CD4-positive, CD25-positive, alpha-beta regulatory T cell (primary cell): ENCODE measurements at regions not wholly inside any gene's neighbourhood (a gene's known extent, or its start where the extent isn't known, plus 50 kb on each side); places are given as distances from the start of the nearest gene placed in this dataset.

Experiments used
- ATAC-seq, 2 donors: fragments of 150-1000 bp; cut with Tn5 transposase; one replicate each; pipeline ENCODE4 v1.10.0; 2021; ENCODE audit warnings: low read depth in 2 of 2, moderate number of reproducible peaks in 2 of 2, moderate library complexity in 1 of 2
- DNase-seq, 3 donors: peaks; one replicate each; pipeline versions ENCODE4 v3.0.0 to v3.0.0-alpha.2; 2012 to 2022; ENCODE audit warnings: mixed read lengths in 1 of 3
- H3K27ac ChIP-seq: one replicate; pipeline ENCODE4 v1.7.0; 2013; ENCODE audit warnings: mild to moderate bottlenecking, low read length; ENCODE audit not compliant: insufficient read depth, poor library complexity, severe bottlenecking
- H3K27me3 ChIP-seq: one replicate; pipeline ENCODE4 v1.7.0; 2013; ENCODE audit warnings: low read length; ENCODE audit not compliant: control insufficient read depth, insufficient read depth
- H3K36me3 ChIP-seq: one replicate; pipeline ENCODE4 v1.7.0; 2013; ENCODE audit warnings: mild to moderate bottlenecking, low read length, moderate library complexity; ENCODE audit not compliant: control insufficient read depth, insufficient read depth
- H3K4me1 ChIP-seq: 2 replicates; pipeline ENCODE4 v1.7.0; 2013; ENCODE audit warnings: mild to moderate bottlenecking, low read length; ENCODE audit not compliant: insufficient read depth, control insufficient read depth, poor library complexity, severe bottlenecking
- H3K4me3 ChIP-seq: one replicate; pipeline ENCODE4 v1.7.0; 2013; ENCODE audit warnings: low read depth, mild to moderate bottlenecking, low read length, moderate library complexity
- H3K9me3 ChIP-seq, 2 experiments: 1 replicate in 1 of 2; 2 replicates in 1 of 2; pipeline ENCODE4 v1.7.0; 2013; ENCODE audit warnings: low read length in 2 of 2, mild to moderate bottlenecking in 1 of 2, moderate library complexity in 1 of 2; ENCODE audit not compliant: control insufficient read depth in 2 of 2
- H3K27ac Mint-ChIP-seq, 3 donors: one replicate each; pipeline ENCODE4 v1.8.0; 2020 to 2022; ENCODE audit warnings: mild to moderate bottlenecking in 3 of 3, mixed read lengths in 3 of 3, moderate library complexity in 2 of 3
- H3K27me3 Mint-ChIP-seq: one replicate; pipeline ENCODE4 v1.8.0; 2022; ENCODE audit warnings: mild to moderate bottlenecking, mixed read lengths
- H3K36me3 Mint-ChIP-seq: one replicate; pipeline ENCODE4 v1.8.0; 2020; ENCODE audit warnings: mixed read lengths
- H3K4me1 Mint-ChIP-seq, 4 donors: one replicate each; pipeline ENCODE4 v1.8.0; 2020 to 2022; ENCODE audit warnings: mixed read lengths in 4 of 4, mild to moderate bottlenecking in 1 of 4
- H3K4me3 Mint-ChIP-seq, 4 donors: one replicate each; pipeline ENCODE4 v1.8.0; 2020 to 2022; ENCODE audit warnings: mild to moderate bottlenecking in 4 of 4, mixed read lengths in 4 of 4, moderate library complexity in 3 of 4
- H3K9me3 Mint-ChIP-seq, 7 donors: one replicate each; pipeline ENCODE4 v1.8.0; 2020 to 2022; ENCODE audit warnings: mixed read lengths in 7 of 7, mild to moderate bottlenecking in 3 of 7, moderate library complexity in 2 of 7

GRCh38 chr5:39898731-39899130 is 474.0 kb upstream of the DAB2 start:
- Mint-ChIP-seq H3K27me3 (no peaks in the 10 kb centered on the region), H3K9me3 (peaks cover 0 to 2% (median 0%) of the 10 kb centered on the region in 7 donors), H3K27ac (no peak overlapping the region), H3K4me1 (no peaks in the 10 kb centered on the region), H3K4me3 (no peak overlapping the region), H3K36me3 (no peaks in the 10 kb centered on the region)
- DNase-seq: no peak
- H3K27ac ChIP-seq: no peak overlapping the region
- H3K4me1 ChIP-seq: no peaks in the 10 kb centered on the region
- peaks cover 4% of the 10 kb centered on the region for H3K27me3 ChIP-seq
- no peaks in the 10 kb centered on the region for H3K9me3 ChIP-seq
- no peak overlapping the region for H3K4me3 ChIP-seq
- ATAC-seq: no peak
- H3K36me3 ChIP-seq: no peaks in the 10 kb centered on the region

- H3K9me3 ChIP-seq: no peaks in the 10 kb centered on the region
- no peak for ATAC-seq
- peaks cover 4% of the 10 kb centered on the region for H3K27me3 ChIP-seq
- H3K4me3 ChIP-seq: no peak overlapping the region
- H3K27ac ChIP-seq: no peak overlapping the region
- peaks cover 4% of the 10 kb centered on the region for H3K27me3 Mint-ChIP-seq
- no peak for DNase-seq
- no peaks in the 10 kb centered on the region for H3K36me3 Mint-ChIP-seq
- no peak overlapping the region for H3K27ac Mint-ChIP-seq
- no peaks in the 10 kb centered on the region for H3K36me3 ChIP-seq
- H3K4me3 Mint-ChIP-seq: no peak overlapping the region
- peaks cover 0 to 2% (median 0%) of the 10 kb centered on the region in 7 donors for H3K9me3 Mint-ChIP-seq
- no peaks in the 10 kb centered on the region for H3K4me1 Mint-ChIP-seq
- no peaks in the 10 kb centered on the region for H3K4me1 ChIP-seq
Measured at GRCh38 chr5:39896706-39897105, 471.9 kb upstream of the DAB2 start.

- no peaks in the 10 kb centered on the region for H3K36me3 ChIP-seq
- Mint-ChIP-seq H3K27ac (no peak overlapping the region), H3K9me3 (peaks cover 0 to 2% (median 0%) of the 10 kb centered on the region in 7 donors), H3K27me3 (peaks cover 4% of the 10 kb centered on the region), H3K36me3 (no peaks in the 10 kb centered on the region), H3K4me1 (no peaks in the 10 kb centered on the region), H3K4me3 (no peak overlapping the region)
- DNase-seq (no peak), ATAC-seq (no peak)
- no peak overlapping the region for H3K4me3 ChIP-seq
- no peaks in the 10 kb centered on the region for H3K9me3 ChIP-seq
- H3K27me3 ChIP-seq: peaks cover 6% of the 10 kb centered on the region
- no peaks in the 10 kb centered on the region for H3K4me1 ChIP-seq
- no peak overlapping the region for H3K27ac ChIP-seq
Measured at GRCh38 chr5:39896104-39896503, 471.3 kb upstream of the DAB2 start.

- Mint-ChIP-seq H3K27ac (no peak overlapping the region), H3K27me3 (peaks cover 8% of the 10 kb centered on the region), H3K9me3 (peaks cover 0 to 2% (median 0%) of the 10 kb centered on the region in 7 donors), H3K4me1 (no peaks in the 10 kb centered on the region), H3K36me3 (no peaks in the 10 kb centered on the region), H3K4me3 (peak overlapping the region in 1 of 4 donors; percentile 67)
- DNase-seq: no peak
- peaks cover 4% of the 10 kb centered on the region for H3K27me3 ChIP-seq
- H3K4me1 ChIP-seq: no peaks in the 10 kb centered on the region
- no peaks in the 10 kb centered on the region for H3K36me3 ChIP-seq
- H3K4me3 ChIP-seq: no peak overlapping the region
- ATAC-seq: no peak
- no peaks in the 10 kb centered on the region for H3K9me3 ChIP-seq
- no peak overlapping the region for H3K27ac ChIP-seq
Measured at GRCh38 chr5:39892708-39893107, 467.9 kb upstream of the DAB2 start.

- no peak overlapping the region for H3K27ac ChIP-seq
- Mint-ChIP-seq H3K4me1 (no peaks in the 10 kb centered on the region), H3K4me3 (no peak overlapping the region), H3K9me3 (peaks cover 0 to 7% (median 0%) of the 10 kb centered on the region in 7 donors), H3K27me3 (peaks cover 8% of the 10 kb centered on the region), H3K36me3 (no peaks in the 10 kb centered on the region), H3K27ac (no peak overlapping the region)
- ATAC-seq (no peak), DNase-seq (no peak)
- H3K36me3 ChIP-seq: no peaks in the 10 kb centered on the region
- peaks cover 9% of the 10 kb centered on the region for H3K27me3 ChIP-seq
- no peak overlapping the region for H3K4me3 ChIP-seq
- no peaks in the 10 kb centered on the region for H3K9me3 ChIP-seq
- no peaks in the 10 kb centered on the region for H3K4me1 ChIP-seq
Measured at GRCh38 chr5:39891376-39891775, 466.6 kb upstream of the DAB2 start.

- ATAC-seq (no peak), DNase-seq (no peak)
- Mint-ChIP-seq H3K36me3 (no peaks in the 10 kb centered on the region), H3K4me1 (no peaks in the 10 kb centered on the region), H3K4me3 (no peak overlapping the region), H3K9me3 (peaks cover 0 to 3% (median 0%) of the 10 kb centered on the region in 7 donors), H3K27me3 (peaks cover 18% of the 10 kb centered on the region), H3K27ac (no peak overlapping the region)
- Histone ChIP-seq H3K27me3 (peaks cover 2% of the 10 kb centered on the region), H3K36me3 (no peaks in the 10 kb centered on the region), H3K4me3 (no peak overlapping the region), H3K9me3 (no peaks in the 10 kb centered on the region), H3K4me1 (no peaks in the 10 kb centered on the region), H3K27ac (no peak overlapping the region)
Measured at GRCh38 chr5:39880985-39881384, 456.2 kb upstream of the DAB2 start.

GRCh38 chr5:39877479-39877878 is 452.7 kb upstream of the DAB2 start:
- no peak overlapping the region for H3K27ac ChIP-seq
- H3K36me3 Mint-ChIP-seq: no peaks in the 10 kb centered on the region
- H3K27ac Mint-ChIP-seq: no peak overlapping the region
- no peaks in the 10 kb centered on the region for H3K4me1 ChIP-seq
- H3K4me3 Mint-ChIP-seq: no peak overlapping the region
- DNase-seq (no peak), ATAC-seq (no peak)
- no peak overlapping the region for H3K4me3 ChIP-seq
- H3K4me1 Mint-ChIP-seq: no peaks in the 10 kb centered on the region
- peaks cover 0 to 3% (median 0%) of the 10 kb centered on the region in 7 donors for H3K9me3 Mint-ChIP-seq
- no peaks in the 10 kb centered on the region for H3K36me3 ChIP-seq
- H3K27me3 Mint-ChIP-seq: peaks cover 23% of the 10 kb centered on the region
- H3K9me3 ChIP-seq: no peaks in the 10 kb centered on the region
- H3K27me3 ChIP-seq: no peaks in the 10 kb centered on the region

- DNase-seq: no peak
- Histone ChIP-seq H3K36me3 (no peaks in the 10 kb centered on the region), H3K27ac (no peak overlapping the region), H3K27me3 (no peaks in the 10 kb centered on the region), H3K4me3 (no peak overlapping the region), H3K9me3 (no peaks in the 10 kb centered on the region), H3K4me1 (no peaks in the 10 kb centered on the region)
- Mint-ChIP-seq H3K27me3 (peaks cover 20% of the 10 kb centered on the region), H3K4me3 (no peak overlapping the region), H3K9me3 (peaks cover 0 to 7% (median 0%) of the 10 kb centered on the region in 7 donors), H3K36me3 (no peaks in the 10 kb centered on the region), H3K4me1 (no peaks in the 10 kb centered on the region), H3K27ac (no peak overlapping the region)
- ATAC-seq: no peak
Measured at GRCh38 chr5:39876146-39876545, 451.4 kb upstream of the DAB2 start.
